G401 (cell line): ENCODE measurements at regions not wholly inside any gene's neighbourhood (a gene's known extent, or its start where the extent isn't known, plus 50 kb on each side); places are given as distances from the start of the nearest gene placed in this dataset.

Experiments
- DNase-seq: peaks from one replicate; pipeline ENCODE4 v3.0.0-alpha.2; 2015; ENCODE audit warnings: low spot score
- in situ Hi-C: cut with HindIII; loops from 2 replicates; pipeline ENCODE4 v1.10.0; 2016; ENCODE audit warnings: low sequenced_read_pairs, mixed read lengths

- in situ Hi-C loops = no loop called here
- no peak for DNase-seq
Observed at GRCh38 chr3:80492162-80492561, 724.4 kb upstream of the ROBO1 start.

- in situ Hi-C loops = no loop called here
- no peak for DNase-seq
Observed at GRCh38 chr3:80472961-80473360, 705.2 kb upstream of the ROBO1 start.

- DNase-seq = no peak
- in situ Hi-C loops = no loop called here
Observed at GRCh38 chr3:80472459-80472858, 704.7 kb upstream of the ROBO1 start.

- in situ Hi-C loops = no loop called here
- no peak for DNase-seq
Observed at GRCh38 chr3:80470433-80470832, 702.6 kb upstream of the ROBO1 start.

GRCh38 chr3:80465746-80466145 is 697.9 kb upstream of the ROBO1 start:
- no peak for DNase-seq
- in situ Hi-C loops = no loop called here

- in situ Hi-C loops = no loop called here
- DNase-seq = no peak
Observed at GRCh38 chr3:80451393-80451792, 683.6 kb upstream of the ROBO1 start.

GRCh38 chr3:80445641-80446040 is 677.8 kb upstream of the ROBO1 start:
- in situ Hi-C loops = no loop called here
- DNase-seq = no peak

- in situ Hi-C loops = no loop called here
- no peak for DNase-seq
Observed at GRCh38 chr3:80445053-80445452, 677.3 kb upstream of the ROBO1 start.

GRCh38 chr3:80439490-80439889 is 671.7 kb upstream of the ROBO1 start:
- no peak for DNase-seq
- in situ Hi-C loops = no loop called here

GRCh38 chr3:80434366-80434765 is 666.6 kb upstream of the ROBO1 start:
- DNase-seq = no peak
- in situ Hi-C loops = no loop called here

GRCh38 chr3:80424951-80425350 is 657.2 kb upstream of the ROBO1 start:
- DNase-seq = no peak
- in situ Hi-C loops = no loop called here

- DNase-seq = no peak
- in situ Hi-C loops = no loop called here
Observed at GRCh38 chr3:80408030-80408721, 640.4 kb upstream of the ROBO1 start.

- in situ Hi-C loops = no loop called here
Observed at GRCh38 chr3:80405618-80406017, 637.8 kb upstream of the ROBO1 start.

GRCh38 chr3:80395023-80395422 is 627.2 kb upstream of the ROBO1 start:
- DNase-seq = no peak
- in situ Hi-C loops = no loop called here

More at GRCh38 chr3:80405618-80406017, 637.8 kb upstream of the ROBO1 start:
- no peak for DNase-seq

- in situ Hi-C loops = no loop called here
- no peak for DNase-seq
Observed at GRCh38 chr3:80391573-80391972, 623.8 kb upstream of the ROBO1 start.

- in situ Hi-C loops = no loop called here
- DNase-seq = no peak
Observed at GRCh38 chr3:80384811-80385210, 617.0 kb upstream of the ROBO1 start.

- DNase-seq = no peak
- in situ Hi-C loops = no loop called here
Observed at GRCh38 chr3:80374423-80374822, 606.6 kb upstream of the ROBO1 start.

- no peak for DNase-seq
- in situ Hi-C loops = no loop called here
Observed at GRCh38 chr3:80368616-80369015, 600.8 kb upstream of the ROBO1 start.

- DNase-seq = no peak
- in situ Hi-C loops = no loop called here
Observed at GRCh38 chr3:80366808-80367548, 599.2 kb upstream of the ROBO1 start.

GRCh38 chr3:80357761-80358160 is 590.0 kb upstream of the ROBO1 start:
- in situ Hi-C loops = no loop called here
- no peak for DNase-seq

GRCh38 chr3:80355144-80355543 is 587.3 kb upstream of the ROBO1 start:
- DNase-seq = no peak
- in situ Hi-C loops = no loop called here
